HEK293 (cell line): ENCODE measurements at regions not wholly inside any gene's neighbourhood (a gene's known extent, or its start where the extent isn't known, plus 50 kb on each side); places are given as distances from the start of the nearest gene placed in this dataset.
"Not testable (repeated sequence)": the region's sequence is repeated elsewhere in the genome, so short reads cannot be mapped to it uniquely, and the experiment has no call there.

Experiments
- GLIS1 ChIP-seq: fragments of 450-650 bp; formaldehyde crosslinking; IDR thresholded peaks from 2 replicates; pipeline ENCODE4 v1.5.1; 2016; ENCODE audit warnings: missing biosample characterization, missing genetic modification characterization
- KLF9 ChIP-seq: fragments of 450-650 bp; formaldehyde crosslinking; IDR thresholded peaks from 2 replicates; pipeline ENCODE4 v1.5.1; 2016; ENCODE audit warnings: missing biosample characterization, missing genetic modification characterization, low read depth
- MYNN ChIP-seq: fragments of 450-650 bp; formaldehyde crosslinking; IDR thresholded peaks from 2 replicates; pipeline ENCODE4 v1.5.1; 2016; ENCODE audit warnings: missing biosample characterization, missing genetic modification characterization, borderline replicate concordance
- REST ChIP-seq: fragments of 450-650 bp; formaldehyde crosslinking; IDR thresholded peaks from 2 replicates; pipeline ENCODE4 v1.5.1; 2016; ENCODE audit warnings: missing biosample characterization, missing genetic modification characterization
- ZNF155 ChIP-seq: fragments of 450-650 bp; formaldehyde crosslinking; IDR thresholded peaks from 2 replicates; pipeline ENCODE4 v1.5.1; 2016; ENCODE audit warnings: missing biosample characterization, missing genetic modification characterization
- ZNF174 ChIP-seq: fragments of 450-650 bp; formaldehyde crosslinking; IDR thresholded peaks from 2 replicates; pipeline ENCODE4 v1.5.0; 2017; ENCODE audit warnings: missing biosample characterization, mild to moderate bottlenecking, missing genetic modification characterization
- ZNF501 ChIP-seq: fragments of 450-650 bp; formaldehyde crosslinking; IDR thresholded peaks from 2 replicates; pipeline ENCODE4 v1.5.1; 2016; ENCODE audit warnings: missing biosample characterization, missing genetic modification characterization
- ZNF707 ChIP-seq: fragments of 450-650 bp; formaldehyde crosslinking; IDR thresholded peaks from 2 replicates; pipeline ENCODE4 v1.5.1; 2016; ENCODE audit warnings: missing biosample characterization, missing genetic modification characterization
- TF ChIP-seq, protein P1 (sequence below): fragments of 450-650 bp; formaldehyde crosslinking; IDR thresholded peaks from 2 replicates; pipeline ENCODE4 v1.5.1; 2016; ENCODE audit warnings: missing biosample characterization, missing genetic modification characterization

DNA sequence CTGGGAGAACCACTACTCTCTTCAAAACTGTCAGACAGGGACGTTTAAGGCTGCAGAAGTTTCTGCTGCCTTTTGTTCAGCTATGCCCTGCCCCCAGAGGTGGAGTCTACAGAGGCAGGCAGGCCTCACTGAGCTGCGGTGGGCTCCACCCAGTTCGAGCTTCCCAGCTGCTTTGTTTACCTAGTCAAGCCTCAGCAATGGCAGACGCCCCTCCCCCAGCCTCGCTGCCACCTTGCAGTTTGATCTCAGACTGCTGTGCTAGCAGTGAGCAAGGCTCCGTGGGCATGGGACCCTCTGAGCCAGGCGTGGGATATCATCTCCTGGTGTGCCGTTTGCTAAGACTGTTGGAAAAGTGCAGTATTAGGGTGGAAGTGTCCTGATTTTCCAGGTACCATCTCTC, 258.6 kb upstream of the GOT2 start:
- not testable (repeated sequence) for TF ChIP-seq ZNF174 (tag by site-specific recombination); ZNF707 (tag by site-specific recombination); KLF9 (tag by site-specific recombination); ZNF155; REST (tag by site-specific recombination); GLIS1 (tag by site-specific recombination); MYNN (tag by site-specific recombination); ZNF501 (tag by site-specific recombination)
- TF ChIP-seq, protein P1, sequence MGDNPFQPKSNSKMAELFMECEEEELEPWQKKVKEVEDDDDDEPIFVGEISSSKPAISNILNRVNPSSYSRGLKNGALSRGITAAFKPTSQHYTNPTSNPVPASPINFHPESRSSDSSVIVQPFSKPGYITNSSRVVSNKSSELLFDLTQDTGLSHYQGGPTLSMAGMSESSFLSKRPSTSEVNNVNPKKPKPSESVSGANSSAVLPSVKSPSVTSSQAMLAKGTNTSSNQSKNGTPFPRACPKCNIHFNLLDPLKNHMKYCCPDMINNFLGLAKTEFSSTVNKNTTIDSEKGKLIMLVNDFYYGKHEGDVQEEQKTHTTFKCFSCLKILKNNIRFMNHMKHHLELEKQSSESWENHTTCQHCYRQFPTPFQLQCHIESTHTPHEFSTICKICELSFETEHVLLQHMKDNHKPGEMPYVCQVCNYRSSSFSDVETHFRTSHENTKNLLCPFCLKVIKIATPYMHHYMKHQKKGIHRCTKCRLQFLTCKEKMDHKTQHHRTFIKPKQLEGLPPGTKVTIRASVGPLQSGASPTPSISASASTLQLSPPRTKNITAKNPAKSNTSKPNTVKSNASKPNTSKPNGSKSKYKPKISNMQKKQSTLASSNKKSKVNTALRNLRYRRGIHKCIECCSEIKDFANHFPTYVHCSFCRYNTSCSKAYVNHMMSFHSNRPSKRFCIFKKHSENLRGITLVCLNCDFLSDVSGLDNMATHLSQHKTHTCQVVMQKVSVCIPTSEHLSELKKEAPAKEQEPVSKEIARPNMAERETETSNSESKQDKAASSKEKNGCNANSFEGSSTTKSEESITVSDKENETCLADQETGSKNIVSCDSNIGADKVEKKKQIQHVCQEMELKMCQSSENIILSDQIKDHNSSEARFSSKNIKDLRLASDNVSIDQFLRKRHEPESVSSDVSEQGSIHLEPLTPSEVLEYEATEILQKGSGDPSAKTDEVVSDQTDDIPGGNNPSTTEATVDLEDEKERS (tag by site-specific recombination): not testable (repeated sequence)
